ENCODE measurements at regions not wholly inside any gene's neighbourhood (a gene's known extent, or its start where the extent isn't known, plus 50 kb on each side); places are given as distances from the start of the nearest gene placed in this dataset.

GRCh38 chr2:39549718-39550464, 112.8 kb upstream of the MAP4K3 start (continued):
- TF ChIP-seq KAT8 (CRISPR knock-in tag; IDR thresholded peaks at IDR 0.05) (0 out of 2 replicates have a peak, but pooled peaks have one; percentile 29), ZNF230 (CRISPR knock-in tag; IDR thresholded peaks at IDR 0.05) (0 out of 2 replicates have a peak, but pooled peaks have one; percentile 14), ZNF318 (CRISPR knock-in tag; IDR thresholded peaks at IDR 0.05) (no peak), REPIN1 (CRISPR knock-in tag; IDR thresholded peaks at IDR 0.05; ENCODE audit: borderline replicate concordance, low read depth) (no peak), ZSCAN21 (CRISPR knock-in tag; IDR thresholded peaks at IDR 0.05; ENCODE audit: borderline replicate concordance) (0 out of 2 replicates have a peak, but pooled peaks have one; percentile 34), CTCF (CRISPR knock-in tag; IDR thresholded peaks at IDR 0.05) (peak; percentile 32; the same call in 1 of the 2 replicates), SCMH1 (CRISPR knock-in tag; IDR thresholded peaks at IDR 0.05; ENCODE audit: borderline replicate concordance) (no peak), THAP7 (CRISPR knock-in tag; IDR thresholded peaks at IDR 0.05) (0 out of 2 replicates have a peak, but pooled peaks have one; percentile 42), ZBTB38 (CRISPR knock-in tag; IDR thresholded peaks at IDR 0.05) (peak; percentile 87; the same call in 1 of the 2 replicates), ZNF781 (CRISPR knock-in tag; IDR thresholded peaks at IDR 0.05; ENCODE audit: borderline replicate concordance, not compliant biosample characterization) (peak; percentile 71), ZNF550 (CRISPR knock-in tag; IDR thresholded peaks at IDR 0.05; ENCODE audit: borderline replicate concordance) (no peak), ZNF800 (CRISPR knock-in tag; IDR thresholded peaks at IDR 0.05) (no peak), ZNF383 (CRISPR knock-in tag; IDR thresholded peaks at IDR 0.05; ENCODE audit: borderline replicate concordance) (0 out of 2 replicates have a peak, but pooled peaks have one; percentile 75), TEAD3 (CRISPR knock-in tag; optimal IDR thresholded peaks at IDR 0.05; ENCODE audit: borderline replicate concordance) (peak; percentile 4), HIVEP1 (CRISPR knock-in tag; IDR thresholded peaks at IDR 0.05) (0 out of 2 replicates have a peak, but pooled peaks have one; percentile 42)
